NCI-H69 (cell line): ENCODE measurements at regions not wholly inside any gene's neighbourhood (a gene's known extent, or its start where the extent isn't known, plus 50 kb on each side); places are given as distances from the start of the nearest gene placed in this dataset.
"Not testable (repeated sequence)": the region's sequence is repeated elsewhere in the genome, so short reads cannot be mapped to it uniquely, and the experiment has no call there.

Source experiments
- DNase-seq: peaks from one replicate; lab custom pipeline; 2025; lab: John Stamatoyannopoulos, UW

- DNase-seq = no peak
Observed at GRCh38 chr14:44616204-44616603, 109.1 kb upstream of the FSCB start.

- DNase-seq = peak; percentile 81
Observed at GRCh38 chr14:44613061-44613712, 106.1 kb upstream of the FSCB start.

- peak; percentile 28 for DNase-seq
Observed at GRCh38 chr14:44612002-44612401, 104.9 kb upstream of the FSCB start.

GRCh38 chr14:44609876-44610510, 102.9 kb upstream of the FSCB start:
- DNase-seq = no peak

- peak; percentile 49 for DNase-seq
Observed at GRCh38 chr14:44609201-44609600, 102.1 kb upstream of the FSCB start.

- DNase-seq = no peak
Observed at GRCh38 chr14:44607701-44608100, 100.6 kb upstream of the FSCB start.

GRCh38 chr14:44606576-44606975, 99.5 kb upstream of the FSCB start:
- DNase-seq = no peak

GRCh38 chr14:44601266-44601665, 94.2 kb upstream of the FSCB start:
- DNase-seq = not testable (repeated sequence)

- peak; percentile 13 for DNase-seq
Observed at GRCh38 chr14:44589180-44589579, 82.1 kb upstream of the FSCB start.

- peak; percentile 97 for DNase-seq
Observed at GRCh38 chr14:44586910-44587309, 79.8 kb upstream of the FSCB start.

GRCh38 chr14:44576356-44576755, 69.3 kb upstream of the FSCB start:
- no peak for DNase-seq

GRCh38 chr14:44567997-44568396, 60.9 kb upstream of the FSCB start:
- DNase-seq = no peak

GRCh38 chr14:44565968-44566367, 58.9 kb upstream of the FSCB start:
- no peak for DNase-seq

GRCh38 chr14:44564908-44565307, 57.8 kb upstream of the FSCB start:
- DNase-seq = no peak
